ENCODE measurements at regions not wholly inside any gene's neighbourhood (a gene's known extent, or its start where the extent isn't known, plus 50 kb on each side); places are given as distances from the start of the nearest gene placed in this dataset.
A peak's percentile ranks its signal among the peaks of the same experiment; 100 is the strongest.

- Histone ChIP-seq H3K27ac (ENCODE audit: low read depth, low read length, poor library complexity, severe bottlenecking) (no peak overlapping the region), H2AFZ (ENCODE audit: low read length) (no peak overlapping the region), H3K4me1 (ENCODE audit: insufficient read depth, low read length, poor library complexity, severe bottlenecking) (no peaks in the 10 kb centered on the region), H3K9me3 (ENCODE audit: low read length) (no peaks in the 10 kb centered on the region), H3K79me2 (ENCODE audit: insufficient read depth, low read depth, low read length) (no peaks in the 10 kb centered on the region), H3K4me3 (ENCODE audit: low read depth, low read length, poor library complexity, severe bottlenecking) (no peak overlapping the region), H3K4me2 (ENCODE audit: low read length) (no peak overlapping the region), H3K9me2 (ENCODE audit: insufficient read depth, low read length) (no peaks in the 10 kb centered on the region; the same call in 1 of the 2 replicates), H3K36me3 (ENCODE audit: insufficient read depth, low read length) (no peaks in the 10 kb centered on the region), H4K20me1 (ENCODE audit: insufficient read depth, low read length) (no peaks in the 10 kb centered on the region)
- no TSS peak for BruUV-seq (replicated peaks)
- no peak for TF ChIP-seq EZH2phosphoT487 (IDR thresholded peaks at IDR 0.05; ENCODE audit: borderline replicate concordance, low read depth, low read length)
- TF ChIP-seq CTCF (conservative IDR thresholded peaks at IDR 0.05; ENCODE audit: low read length), result no peak
- CTCF ChIA-PET (ENCODE audit: unreplicated experiment), result no interaction called here
- intact Hi-C loops (cut with micrococcal nuclease; ENCODE audit: unreplicated experiment), result no loop called here
- no peak for DNase-seq (ENCODE audit: low spot score)
- POLR2A ChIA-PET, result no interaction called here
Observed at GRCh38 chr16:65583498-65583897, 461.6 kb upstream of the CDH11 start.

- no peak for DNase-seq (ENCODE audit: low spot score)
- ChIA-PET POLR2A (interaction anchor here (0.9 to 1.1 kb wide), 2 partner anchors 11 to 39 kb away, joined by 3 read pairs; no protein-coding TSS in a partner anchor), CTCF (ENCODE audit: unreplicated experiment) (interaction anchor here (0.6 kb wide), 1 partner anchor 185 kb away, joined by 3 read pairs; no protein-coding TSS in a partner anchor)
- Histone ChIP-seq H3K4me1 (ENCODE audit: insufficient read depth, low read length, poor library complexity, severe bottlenecking) (no peaks in the 10 kb centered on the region), H3K4me3 (ENCODE audit: low read depth, low read length, poor library complexity, severe bottlenecking) (no peak overlapping the region), H3K9me3 (ENCODE audit: low read length) (no peaks in the 10 kb centered on the region), H3K79me2 (ENCODE audit: insufficient read depth, low read depth, low read length) (no peaks in the 10 kb centered on the region), H4K20me1 (ENCODE audit: insufficient read depth, low read length) (no peaks in the 10 kb centered on the region), H3K4me2 (ENCODE audit: low read length) (no peak overlapping the region), H3K36me3 (ENCODE audit: insufficient read depth, low read length) (no peaks in the 10 kb centered on the region), H3K27ac (ENCODE audit: low read depth, low read length, poor library complexity, severe bottlenecking) (no peak overlapping the region), H3K9me2 (ENCODE audit: insufficient read depth, low read length) (no peaks in the 10 kb centered on the region), H2AFZ (ENCODE audit: low read length) (no peak overlapping the region)
- TF ChIP-seq CTCF (conservative IDR thresholded peaks at IDR 0.05; ENCODE audit: low read length), result no peak
- no peak for TF ChIP-seq EZH2phosphoT487 (IDR thresholded peaks at IDR 0.05; ENCODE audit: borderline replicate concordance, low read depth, low read length)
- intact Hi-C loops (cut with micrococcal nuclease; ENCODE audit: unreplicated experiment), result no loop called here
- no TSS peak for BruUV-seq (replicated peaks)
Observed at GRCh38 chr16:65579050-65579449, 457.2 kb upstream of the CDH11 start.

- no peaks in the 10 kb centered on the region for H3K36me3 ChIP-seq (ENCODE audit: insufficient read depth, low read length)
- no TSS peak for BruUV-seq (replicated peaks)
- ChIA-PET POLR2A (no interaction called here), CTCF (ENCODE audit: unreplicated experiment) (interaction anchor here (1.2 kb wide), 1 partner anchor 83 kb away, joined by 3 read pairs; no protein-coding TSS in a partner anchor)
- no peak overlapping the region for H3K4me3 ChIP-seq (ENCODE audit: low read depth, low read length, poor library complexity, severe bottlenecking)
- no peaks in the 10 kb centered on the region for H3K9me3 ChIP-seq (ENCODE audit: low read length)
- intact Hi-C loops (cut with micrococcal nuclease; ENCODE audit: unreplicated experiment), result no loop called here
- no peak overlapping the region for H3K4me2 ChIP-seq (ENCODE audit: low read length)
- no peaks in the 10 kb centered on the region for H3K9me2 ChIP-seq (ENCODE audit: insufficient read depth, low read length)
- peak; percentile 3 for DNase-seq (ENCODE audit: low spot score)
- H3K27ac ChIP-seq (ENCODE audit: low read depth, low read length, poor library complexity, severe bottlenecking), result no peak overlapping the region
- no peak overlapping the region for H2AFZ ChIP-seq (ENCODE audit: low read length)
- TF ChIP-seq EZH2phosphoT487 (IDR thresholded peaks at IDR 0.05; ENCODE audit: borderline replicate concordance, low read depth, low read length) (no peak), CTCF (conservative IDR thresholded peaks at IDR 0.05; ENCODE audit: low read length) (0 out of 2 replicates have a peak, but pooled peaks have one; percentile 24)
- no peaks in the 10 kb centered on the region for H3K79me2 ChIP-seq (ENCODE audit: insufficient read depth, low read depth, low read length)
- no peaks in the 10 kb centered on the region for H4K20me1 ChIP-seq (ENCODE audit: insufficient read depth, low read length)
- H3K4me1 ChIP-seq (ENCODE audit: insufficient read depth, low read length, poor library complexity, severe bottlenecking), result no peaks in the 10 kb centered on the region
Observed at GRCh38 chr16:65576631-65577030, 454.8 kb upstream of the CDH11 start.
